ENCODE measurements at regions not wholly inside any gene's neighbourhood (a gene's known extent, or its start where the extent isn't known, plus 50 kb on each side); places are given as distances from the start of the nearest gene placed in this dataset.
A peak's percentile ranks its signal among the peaks of the same experiment; 100 is the strongest.

GRCh38 chr2:191611614-191612013 lies 66.3 kb upstream of the NABP1 start:
- DNase-seq (ENCODE audit: low spot score): no peak

GRCh38 chr2:191612496-191612895 lies 65.4 kb upstream of the NABP1 start:
- no peak for DNase-seq (ENCODE audit: low spot score)

- no peak for DNase-seq (ENCODE audit: low spot score)
These were observed 63.2 kb upstream of the NABP1 start for GRCh38 chr2:191614759-191615158.

- no peak for DNase-seq (ENCODE audit: low spot score)
These were observed 62.3 kb upstream of the NABP1 start for GRCh38 chr2:191615596-191615995.

- peak; percentile 80 for DNase-seq (ENCODE audit: low spot score)
These were observed 60.4 kb upstream of the NABP1 start for GRCh38 chr2:191617575-191617974.

- DNase-seq (ENCODE audit: low spot score): no peak
These were observed 59.7 kb upstream of the NABP1 start for GRCh38 chr2:191618046-191618780.

- DNase-seq (ENCODE audit: low spot score): no peak
These were observed 59.1 kb upstream of the NABP1 start for GRCh38 chr2:191618786-191619185.

- no peak for DNase-seq (ENCODE audit: low spot score)
These were observed 57.8 kb upstream of the NABP1 start for GRCh38 chr2:191620144-191620543.

GRCh38 chr2:191622374-191623320 lies 55.3 kb upstream of the NABP1 start:
- DNase-seq (ENCODE audit: low spot score): no peak

- DNase-seq (ENCODE audit: low spot score): peak; percentile 57
These were observed 52.9 kb upstream of the NABP1 start for GRCh38 chr2:191625016-191625415.

GRCh38 chr2:191625446-191625845 lies 52.5 kb upstream of the NABP1 start:
- DNase-seq (ENCODE audit: low spot score): no peak

- no peak for DNase-seq (ENCODE audit: low spot score)
These were observed 51.3 kb upstream of the NABP1 start for GRCh38 chr2:191626497-191627151.

- DNase-seq (ENCODE audit: low spot score): no peak
These were observed 50.4 kb upstream of the NABP1 start for GRCh38 chr2:191627518-191627917.

Data from CD4-positive, alpha-beta T cell treated with Interleukin-6 at 100 ng/mL for 8 hours (primary cell).